ENCODE measurements at regions not wholly inside any gene's neighbourhood (a gene's known extent, or its start where the extent isn't known, plus 50 kb on each side); places are given as distances from the start of the nearest gene placed in this dataset.

GRCh38 chr12:107557026-107557425, 128.6 kb upstream of the PWP1 start:
- DNase-seq, result no peak

GRCh38 chr12:107557589-107558100, 128.0 kb upstream of the PWP1 start:
- DNase-seq, result no peak

- no peak for DNase-seq
Observed at GRCh38 chr12:107558141-107558815, 127.3 kb upstream of the PWP1 start.

- no peak for DNase-seq
Observed at GRCh38 chr12:107558816-107559382, 126.7 kb upstream of the PWP1 start.

- DNase-seq, result peak in 1 of 2 donors; percentile 8
Observed at GRCh38 chr12:107560165-107560898, 125.3 kb upstream of the PWP1 start.

- DNase-seq, result no peak
Observed at GRCh38 chr12:107560899-107561285, 124.7 kb upstream of the PWP1 start.

GRCh38 chr12:107564946-107565345, 120.7 kb upstream of the PWP1 start:
- peak in 1 of 2 donors; percentile 36 for DNase-seq

GRCh38 chr12:107565551-107565950, 120.0 kb upstream of the PWP1 start:
- no peak for DNase-seq

- DNase-seq, result peak in 1 of 2 donors; percentile 28
Observed at GRCh38 chr12:107567876-107568619, 117.6 kb upstream of the PWP1 start.

- DNase-seq, result no peak
Observed at GRCh38 chr12:107568718-107569117, 116.9 kb upstream of the PWP1 start.

- no peak for DNase-seq
Observed at GRCh38 chr12:107570721-107571120, 114.9 kb upstream of the PWP1 start.

GRCh38 chr12:107571492-107571891, 114.1 kb upstream of the PWP1 start:
- DNase-seq, result no peak

GRCh38 chr12:107574691-107575090, 110.9 kb upstream of the PWP1 start:
- no peak for DNase-seq

GRCh38 chr12:107580750-107581618, 104.6 kb upstream of the PWP1 start:
- DNase-seq, result no peak

GRCh38 chr12:107581619-107582015, 104.0 kb upstream of the PWP1 start:
- no peak for DNase-seq

- no peak for DNase-seq
Observed at GRCh38 chr12:107583551-107583950, 102.0 kb upstream of the PWP1 start.

GRCh38 chr12:107584563-107584962, 101.0 kb upstream of the PWP1 start:
- DNase-seq, result no peak

- DNase-seq, result no peak
Observed at GRCh38 chr12:107586256-107586970, 99.2 kb upstream of the PWP1 start.

- DNase-seq, result peak; percentile 38 to 58
Observed at GRCh38 chr12:107590413-107590812, 95.2 kb upstream of the PWP1 start.

GRCh38 chr12:107590814-107591375, 94.7 kb upstream of the PWP1 start:
- DNase-seq, result no peak

All from inflammatory macrophage (primary cell).